Nephron (organoid): ENCODE measurements at regions not wholly inside any gene's neighbourhood (a gene's known extent, or its start where the extent isn't known, plus 50 kb on each side); places are given as distances from the start of the nearest gene placed in this dataset.

Experiments
- H3K27ac Mint-ChIP-seq, 3 experiments: 2 replicates each; pipeline ENCODE4 v1.8.0; 2020; ENCODE audit warnings: mixed read lengths in 3 of 3, mild to moderate bottlenecking in 2 of 3, moderate library complexity in 1 of 3
- H3K27me3 Mint-ChIP-seq: 2 replicates; pipeline ENCODE4 v1.8.0; 2021; ENCODE audit warnings: low read depth, mild to moderate bottlenecking, moderate library complexity, mixed read lengths
- H3K36me3 Mint-ChIP-seq: 2 replicates; pipeline ENCODE4 v1.8.0; 2020; ENCODE audit warnings: low read depth, mixed read lengths
- H3K4me1 Mint-ChIP-seq: 2 replicates; pipeline ENCODE4 v1.8.0; 2020; ENCODE audit warnings: mixed read lengths
- H3K4me3 Mint-ChIP-seq, 3 experiments: 2 replicates each; pipeline ENCODE4 v1.8.0; 2020; ENCODE audit warnings: mild to moderate bottlenecking in 3 of 3, mixed read lengths in 3 of 3, moderate library complexity in 2 of 3
- H3K9me3 Mint-ChIP-seq: 2 replicates; pipeline ENCODE4 v1.8.0; 2020; ENCODE audit warnings: mixed read lengths
- TF ChIP-seq, protein P1 (sequence below), 3 experiments: fragments of 200-600 bp; sonication (generic); IDR thresholded peaks; one replicate each; pipeline ENCODE4 v1.5.0; 2021; ENCODE audit warnings: antibody characterized with exemption in 3 of 3; ENCODE audit not compliant: unreplicated experiment in 3 of 3

DNA sequence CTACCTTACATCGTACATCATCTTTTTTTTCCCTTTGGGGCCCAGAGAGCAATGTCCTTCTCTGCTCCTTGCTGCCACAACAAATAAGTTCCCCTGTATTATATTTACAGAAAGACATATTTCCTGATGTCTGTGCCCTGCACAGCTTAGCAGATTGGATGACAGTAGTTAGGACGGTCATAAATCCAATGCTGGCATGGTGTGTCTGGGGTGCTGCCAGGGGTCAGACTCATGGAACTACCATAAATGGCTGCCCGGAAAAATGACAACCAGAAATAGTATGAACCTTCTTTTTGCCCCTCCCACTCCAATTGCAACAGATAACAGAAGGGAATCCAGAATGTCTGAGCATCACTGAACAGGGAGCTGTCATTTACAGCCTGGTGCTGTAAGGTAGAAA is 511.1 kb downstream of the PSAT1 start:
- Mint-ChIP-seq H3K27ac (no peak overlapping the region), H3K4me3 (no peak overlapping the region), H3K4me1 (peaks cover 13% of the 10 kb centered on the region), H3K27me3 (peaks cover 3% of the 10 kb centered on the region), H3K36me3 (no peaks in the 10 kb centered on the region), H3K9me3 (peaks cover 2% of the 10 kb centered on the region)
- TF ChIP-seq, protein P1, sequence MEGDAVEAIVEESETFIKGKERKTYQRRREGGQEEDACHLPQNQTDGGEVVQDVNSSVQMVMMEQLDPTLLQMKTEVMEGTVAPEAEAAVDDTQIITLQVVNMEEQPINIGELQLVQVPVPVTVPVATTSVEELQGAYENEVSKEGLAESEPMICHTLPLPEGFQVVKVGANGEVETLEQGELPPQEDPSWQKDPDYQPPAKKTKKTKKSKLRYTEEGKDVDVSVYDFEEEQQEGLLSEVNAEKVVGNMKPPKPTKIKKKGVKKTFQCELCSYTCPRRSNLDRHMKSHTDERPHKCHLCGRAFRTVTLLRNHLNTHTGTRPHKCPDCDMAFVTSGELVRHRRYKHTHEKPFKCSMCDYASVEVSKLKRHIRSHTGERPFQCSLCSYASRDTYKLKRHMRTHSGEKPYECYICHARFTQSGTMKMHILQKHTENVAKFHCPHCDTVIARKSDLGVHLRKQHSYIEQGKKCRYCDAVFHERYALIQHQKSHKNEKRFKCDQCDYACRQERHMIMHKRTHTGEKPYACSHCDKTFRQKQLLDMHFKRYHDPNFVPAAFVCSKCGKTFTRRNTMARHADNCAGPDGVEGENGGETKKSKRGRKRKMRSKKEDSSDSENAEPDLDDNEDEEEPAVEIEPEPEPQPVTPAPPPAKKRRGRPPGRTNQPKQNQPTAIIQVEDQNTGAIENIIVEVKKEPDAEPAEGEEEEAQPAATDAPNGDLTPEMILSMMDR (IDR thresholded peaks at IDR 0.05; ENCODE audit: unreplicated experiment in 3 of 3) = no peak

DNA sequence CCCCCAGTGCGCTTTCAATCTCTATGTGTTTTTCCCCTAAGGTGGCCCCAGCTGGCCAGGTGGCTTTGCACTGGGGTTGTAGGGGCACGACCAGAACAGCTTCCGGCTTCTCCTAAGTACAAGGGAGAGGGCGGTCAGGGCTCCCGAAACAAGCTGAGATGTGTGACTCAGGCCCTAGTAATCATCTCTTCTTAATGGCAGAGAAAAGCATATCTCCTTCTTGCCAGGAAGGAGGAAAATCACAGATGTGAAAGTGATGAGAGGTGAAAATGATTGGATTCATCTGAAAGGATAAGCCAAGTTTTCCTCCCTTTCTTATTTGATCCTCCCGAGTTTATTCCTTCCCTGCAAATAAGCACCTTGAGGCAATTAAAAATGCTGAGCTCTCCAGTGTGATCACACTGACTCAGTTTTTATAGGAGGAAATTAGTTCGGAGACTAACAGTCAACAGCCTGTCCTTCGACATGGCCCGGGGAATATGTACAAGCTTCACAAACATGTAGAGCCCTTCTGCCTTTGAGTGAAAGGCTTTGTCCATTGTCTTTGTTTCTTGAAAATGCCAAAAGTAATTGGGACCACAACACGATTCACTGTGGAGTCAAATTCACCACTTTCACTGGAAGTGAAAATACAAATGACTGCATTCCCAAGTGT is 514.8 kb downstream of the PSAT1 start:
- Mint-ChIP-seq H3K27me3 (peaks cover 3% of the 10 kb centered on the region), H3K36me3 (no peaks in the 10 kb centered on the region), H3K9me3 (no peaks in the 10 kb centered on the region), H3K4me1 (peaks cover 8% of the 10 kb centered on the region), H3K27ac (no peak overlapping the region), H3K4me3 (no peak overlapping the region)
- TF ChIP-seq, protein P1 (IDR thresholded peaks at IDR 0.05; ENCODE audit: unreplicated experiment in 3 of 3) = no peak

DNA sequence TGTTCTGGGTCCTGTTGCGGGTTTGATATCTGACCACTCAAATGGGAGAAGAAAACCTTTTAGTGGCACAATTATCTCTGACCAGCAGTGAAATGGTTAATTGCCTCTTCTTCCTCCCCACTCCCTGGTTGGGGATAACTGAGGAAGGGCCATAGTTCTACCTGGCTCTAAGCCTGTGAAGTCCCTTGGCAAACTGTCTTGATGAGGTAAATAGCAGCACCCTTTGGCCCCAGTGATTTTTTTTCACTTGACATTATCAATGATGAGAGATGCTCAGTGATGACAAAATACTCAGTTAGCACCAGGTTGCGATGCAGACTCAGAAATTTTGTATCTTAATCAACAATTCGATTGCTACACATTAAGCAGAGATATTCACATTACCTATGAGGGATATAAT is 515.7 kb downstream of the PSAT1 start:
- Mint-ChIP-seq H3K4me3 (no peak overlapping the region), H3K36me3 (no peaks in the 10 kb centered on the region), H3K4me1 (peaks cover 6% of the 10 kb centered on the region), H3K27me3 (peaks cover 3% of the 10 kb centered on the region), H3K9me3 (no peaks in the 10 kb centered on the region), H3K27ac (no peak overlapping the region)
- TF ChIP-seq, protein P1 (IDR thresholded peaks at IDR 0.05; ENCODE audit: unreplicated experiment in 3 of 3) = no peak

DNA sequence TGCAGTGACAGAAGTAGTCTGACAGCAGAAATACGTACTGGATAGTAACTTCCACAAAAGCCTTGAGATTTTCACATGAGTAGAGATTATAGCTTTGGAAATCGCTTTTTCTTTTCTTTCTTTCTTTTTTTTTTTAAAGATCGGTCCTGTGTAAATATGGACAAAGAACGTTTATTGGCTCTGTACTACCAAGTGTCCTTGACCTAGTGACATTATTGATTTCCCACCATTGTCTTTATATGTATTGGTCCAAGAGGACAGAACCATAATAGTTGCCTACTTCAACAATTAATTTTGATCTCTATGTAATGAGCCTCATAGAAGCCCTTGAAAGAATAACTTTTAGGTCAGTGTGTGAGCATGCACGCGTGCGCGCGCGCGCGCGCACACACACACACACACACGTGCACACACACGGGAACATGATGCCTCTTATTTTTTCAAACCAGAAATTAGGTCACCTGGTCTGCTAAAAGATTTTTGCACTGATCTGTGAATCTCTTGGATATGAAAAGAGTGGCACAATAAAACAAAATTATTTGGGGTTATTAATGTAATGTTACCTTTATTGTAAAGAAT is 516.8 kb downstream of the PSAT1 start:
- Mint-ChIP-seq H3K27me3 (peaks cover 3% of the 10 kb centered on the region), H3K4me3 (no peak overlapping the region), H3K4me1 (peaks cover 3% of the 10 kb centered on the region), H3K36me3 (no peaks in the 10 kb centered on the region), H3K9me3 (no peaks in the 10 kb centered on the region), H3K27ac (no peak overlapping the region)
- TF ChIP-seq, protein P1 (IDR thresholded peaks at IDR 0.05; ENCODE audit: unreplicated experiment in 3 of 3) = no peak

DNA sequence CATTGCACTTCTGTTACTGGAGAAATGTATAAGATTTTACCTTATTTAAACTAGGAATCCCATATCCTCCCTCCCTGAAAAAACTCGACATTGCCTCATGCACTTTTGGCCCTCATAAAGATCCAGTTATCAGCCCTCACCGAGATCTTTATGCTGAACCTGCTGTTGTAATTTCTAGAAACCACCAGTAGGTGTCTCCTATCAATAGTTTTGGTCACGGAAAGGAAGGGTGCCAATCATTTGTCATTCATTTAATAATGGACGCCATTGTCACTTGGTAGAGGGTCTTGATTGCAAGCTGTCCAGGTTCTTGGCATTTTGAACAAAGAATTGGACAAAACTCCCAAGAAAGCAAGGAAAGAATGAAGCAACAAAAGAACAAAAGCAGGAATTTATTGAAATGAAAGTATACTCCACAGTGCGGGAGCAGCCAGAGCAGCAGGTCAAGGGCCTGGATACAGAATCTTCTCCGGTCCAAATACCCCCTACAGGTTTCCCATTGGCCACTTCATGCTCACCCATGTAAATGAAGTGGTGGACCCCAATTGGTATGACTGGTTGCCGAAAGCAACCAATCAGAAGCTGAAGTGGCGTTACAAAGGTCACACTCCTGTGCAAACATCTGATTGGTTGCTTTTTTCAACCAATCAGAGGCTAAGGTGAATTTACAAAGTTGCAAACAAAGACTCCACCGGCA is 524.3 kb downstream of the PSAT1 start:
- peak overlapping the region in 2 of 3 experiments; percentile 21 to 57 for H3K4me3 Mint-ChIP-seq
- H3K27ac Mint-ChIP-seq = no peak overlapping the region
- H3K4me1 Mint-ChIP-seq = no peaks in the 10 kb centered on the region
- no peaks in the 10 kb centered on the region for H3K9me3 Mint-ChIP-seq
- TF ChIP-seq, protein P1 (IDR thresholded peaks at IDR 0.05; ENCODE audit: unreplicated experiment in 3 of 3) = peak; percentile 59 to 68 (median 65)
- H3K36me3 Mint-ChIP-seq = no peaks in the 10 kb centered on the region
- no peaks in the 10 kb centered on the region for H3K27me3 Mint-ChIP-seq
